WTC11 (cell line): ENCODE measurements at regions not wholly inside any gene's neighbourhood (a gene's known extent, or its start where the extent isn't known, plus 50 kb on each side); places are given as distances from the start of the nearest gene placed in this dataset.

Experiments
- ATAC-seq: fragments of 200-7000 bp; cut with Tn5 transposase; 2 replicates; pipeline ENCODE4 v1.10.0; 2021; ENCODE audit warnings: mild to moderate bottlenecking, moderate library complexity
- CTCF ChIA-PET: fragments of 300-600 bp; sonication (Branson Sonifier 250); formaldehyde crosslinking; loops from one replicate; lab custom pipeline; 2021; ENCODE audit warnings: antibody characterized with exemption; lab: Charles Lee
- POLR2A ChIA-PET: fragments of 350-600 bp; sonication (Branson Sonifier 250); formaldehyde crosslinking; loops from one replicate; lab custom pipeline; 2021; ENCODE audit warnings: antibody characterized with exemption; lab: Charles Lee
- DNase-seq: peaks from one replicate; pipeline ENCODE4 v3.0.0; 2021; ENCODE audit warnings: low spot score
- H3K27ac Mint-ChIP-seq: 2 replicates; pipeline ENCODE4 v1.8.0; 2021; ENCODE audit warnings: mixed read lengths
- H3K27me3 Mint-ChIP-seq: 2 replicates; pipeline ENCODE4 v1.8.0; 2021; ENCODE audit warnings: low read depth, mild to moderate bottlenecking, moderate library complexity, mixed read lengths
- H3K36me3 Mint-ChIP-seq: 2 replicates; pipeline ENCODE4 v1.8.0; 2021; ENCODE audit warnings: mixed read lengths
- H3K4me1 Mint-ChIP-seq: 2 replicates; pipeline ENCODE4 v1.8.0; 2022; ENCODE audit warnings: mixed read lengths
- H3K4me3 Mint-ChIP-seq: 2 replicates; pipeline ENCODE4 v1.8.0; 2021; ENCODE audit warnings: mild to moderate bottlenecking, moderate library complexity, mixed read lengths
- H3K9me3 Mint-ChIP-seq: 2 replicates; pipeline ENCODE4 v1.8.0; 2021; ENCODE audit warnings: mixed read lengths
- CREB1 ChIP-seq: sonication (generic); formaldehyde crosslinking; IDR thresholded peaks from 2 replicates; pipeline ENCODE4 v1.8.0; 2023; ENCODE audit warnings: mild to moderate bottlenecking, missing genetic modification reagents
- ELF4 ChIP-seq: sonication (generic); formaldehyde crosslinking; IDR thresholded peaks from 2 replicates; pipeline ENCODE4 v1.8.1; 2022; ENCODE audit warnings: low read depth, mild to moderate bottlenecking, moderate library complexity, missing genetic modification reagents
- EMX1 ChIP-seq: fragments of 250-450 bp; sonication (Bioruptor Pico); IDR thresholded peaks from 2 replicates; pipeline ENCODE4 v1.8.0; 2021; ENCODE audit warnings: mild to moderate bottlenecking
- FOXK1 ChIP-seq: sonication (generic); formaldehyde crosslinking; IDR thresholded peaks from 2 replicates; pipeline ENCODE4 v1.8.0; 2022; ENCODE audit warnings: mild to moderate bottlenecking, moderate library complexity, missing genetic modification reagents
- FOXP1 ChIP-seq: sonication (generic); formaldehyde crosslinking; IDR thresholded peaks from 2 replicates; pipeline ENCODE4 v1.8.0; 2022; ENCODE audit warnings: missing genetic modification reagents, mild to moderate bottlenecking, moderate library complexity, borderline replicate concordance
- HMGA2 ChIP-seq: fragments of 250-450 bp; sonication (Bioruptor Pico); IDR thresholded peaks from 2 replicates; pipeline ENCODE4 v1.4.0; 2021; ENCODE audit warnings: mild to moderate bottlenecking, moderate library complexity
- JAZF1 ChIP-seq: fragments of 250-450 bp; sonication (Bioruptor Pico); IDR thresholded peaks from 2 replicates; pipeline ENCODE4 v1.9.0; 2021; ENCODE audit warnings: moderate library complexity, mild to moderate bottlenecking, inconsistent platforms
- JUN ChIP-seq: sonication (generic); formaldehyde crosslinking; IDR thresholded peaks from 2 replicates; pipeline ENCODE4 v1.8.0; 2023; ENCODE audit warnings: mild to moderate bottlenecking, missing genetic modification reagents
- MXD4 ChIP-seq: fragments of 250-450 bp; sonication (Bioruptor Pico); IDR thresholded peaks from 2 replicates; pipeline ENCODE4 v1.8.0; 2021; ENCODE audit warnings: mild to moderate bottlenecking, moderate library complexity, borderline replicate concordance
- MYBL2 ChIP-seq: sonication (generic); formaldehyde crosslinking; IDR thresholded peaks from 2 replicates; pipeline ENCODE4 v1.8.1; 2023; ENCODE audit warnings: mild to moderate bottlenecking, moderate library complexity, missing genetic modification reagents
- NFYB ChIP-seq: sonication (generic); formaldehyde crosslinking; conservative IDR thresholded peaks from 2 replicates; pipeline ENCODE4 v1.8.0; 2022; ENCODE audit warnings: low read depth, missing genetic modification reagents
- OVOL2 ChIP-seq: fragments of 250-450 bp; sonication (Bioruptor Pico); IDR thresholded peaks from 2 replicates; pipeline ENCODE4 v1.9.0; 2021; ENCODE audit warnings: mild to moderate bottlenecking, borderline replicate concordance
- TEAD1 ChIP-seq: sonication (generic); formaldehyde crosslinking; IDR thresholded peaks from 2 replicates; pipeline ENCODE4 v1.8.0; 2022; ENCODE audit warnings: mild to moderate bottlenecking, missing genetic modification reagents
- ZBTB21 ChIP-seq: sonication (generic); formaldehyde crosslinking; IDR thresholded peaks from 2 replicates; pipeline ENCODE4 v1.8.1; 2023; ENCODE audit warnings: mild to moderate bottlenecking, missing genetic modification reagents, borderline replicate concordance
- ZNF138 ChIP-seq: sonication (generic); formaldehyde crosslinking; conservative IDR thresholded peaks from 2 replicates; pipeline ENCODE4 v1.8.1; 2022; ENCODE audit warnings: mild to moderate bottlenecking, moderate library complexity, missing genetic modification reagents
- ZNF219 ChIP-seq: sonication (generic); formaldehyde crosslinking; IDR thresholded peaks from 2 replicates; pipeline ENCODE4 v1.8.0; 2023; ENCODE audit warnings: missing genetic modification reagents, mild to moderate bottlenecking, borderline replicate concordance
- ZNF232 ChIP-seq: sonication (generic); formaldehyde crosslinking; IDR thresholded peaks from 2 replicates; pipeline ENCODE4 v1.8.0; 2022; ENCODE audit warnings: mild to moderate bottlenecking, missing genetic modification reagents
- ZNF416 ChIP-seq: fragments of 250-450 bp; sonication (Bioruptor Pico); IDR thresholded peaks from 2 replicates; pipeline ENCODE4 v1.9.0; 2021; ENCODE audit warnings: mild to moderate bottlenecking, inconsistent platforms
- ZNF671 ChIP-seq: fragments of 250-450 bp; sonication (Bioruptor Pico); IDR thresholded peaks from 2 replicates; pipeline ENCODE4 v1.8.0; 2021; ENCODE audit warnings: mild to moderate bottlenecking
- TF ChIP-seq, protein P1 (sequence below): sonication (generic); formaldehyde crosslinking; IDR thresholded peaks from 2 replicates; pipeline ENCODE4 v1.8.0; 2022; ENCODE audit warnings: mild to moderate bottlenecking, missing genetic modification reagents
- TF ChIP-seq, protein P2 (sequence below): sonication (generic); formaldehyde crosslinking; conservative IDR thresholded peaks from 2 replicates; pipeline ENCODE4 v1.8.1; 2023; ENCODE audit warnings: mild to moderate bottlenecking, low read depth, missing genetic modification reagents, moderate library complexity
- TF ChIP-seq, protein P3 (sequence below): sonication (generic); formaldehyde crosslinking; IDR thresholded peaks from 2 replicates; pipeline ENCODE4 v1.8.0; 2022; ENCODE audit warnings: mild to moderate bottlenecking, missing genetic modification reagents
- TF ChIP-seq, protein P4 (sequence below): fragments of 250-450 bp; sonication (Bioruptor Pico); IDR thresholded peaks from 2 replicates; pipeline ENCODE4 v2.1.2; 2022; ENCODE audit warnings: mild to moderate bottlenecking, moderate library complexity
- TF ChIP-seq, protein P5 (sequence below): sonication (generic); formaldehyde crosslinking; IDR thresholded peaks from 2 replicates; pipeline ENCODE4 v1.8.1; 2023; ENCODE audit warnings: mild to moderate bottlenecking, missing genetic modification reagents
- TF ChIP-seq, protein P6 (sequence below): sonication (generic); formaldehyde crosslinking; IDR thresholded peaks from 2 replicates; pipeline ENCODE4 v1.8.0; 2022; ENCODE audit warnings: mild to moderate bottlenecking, missing genetic modification reagents
- TF ChIP-seq, protein P7 (sequence below): sonication (generic); formaldehyde crosslinking; IDR thresholded peaks from 2 replicates; pipeline ENCODE4 v1.8.1; 2022; ENCODE audit warnings: mild to moderate bottlenecking, missing genetic modification reagents, moderate library complexity, borderline replicate concordance

DNA sequence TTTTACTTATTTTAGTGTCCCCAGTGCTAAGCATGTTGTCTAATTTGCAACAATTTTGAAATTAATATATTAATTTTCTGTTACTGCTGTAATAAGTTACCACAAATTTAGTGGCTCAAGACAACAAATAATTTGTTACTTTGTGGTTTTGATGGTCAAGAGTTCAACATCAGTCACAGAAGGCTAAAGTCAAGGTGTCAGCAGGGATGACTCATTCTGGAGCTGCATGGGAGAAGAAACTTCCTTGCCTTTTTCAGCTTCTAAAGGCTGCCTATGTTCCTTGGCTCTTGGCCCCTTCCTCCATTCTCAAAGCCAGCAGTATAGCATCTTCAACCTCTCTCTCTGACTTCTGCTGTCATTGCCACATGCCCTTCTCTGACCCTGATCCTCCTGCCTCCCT, 271.8 kb downstream of the HLX start:
- no peak for DNase-seq
- no peak for TF ChIP-seq HMGA2 (CRISPR knock-in tag)
- TF ChIP-seq ZNF138, result no peak
- TF ChIP-seq JAZF1 (CRISPR knock-in tag), result no peak
- TF ChIP-seq, protein P1, sequence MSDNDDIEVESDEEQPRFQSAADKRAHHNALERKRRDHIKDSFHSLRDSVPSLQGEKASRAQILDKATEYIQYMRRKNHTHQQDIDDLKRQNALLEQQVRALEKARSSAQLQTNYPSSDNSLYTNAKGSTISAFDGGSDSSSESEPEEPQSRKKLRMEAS (CRISPR knock-in tag), result no peak
- no peak for TF ChIP-seq TEAD1 (CRISPR knock-in tag)
- TF ChIP-seq, protein P2, sequence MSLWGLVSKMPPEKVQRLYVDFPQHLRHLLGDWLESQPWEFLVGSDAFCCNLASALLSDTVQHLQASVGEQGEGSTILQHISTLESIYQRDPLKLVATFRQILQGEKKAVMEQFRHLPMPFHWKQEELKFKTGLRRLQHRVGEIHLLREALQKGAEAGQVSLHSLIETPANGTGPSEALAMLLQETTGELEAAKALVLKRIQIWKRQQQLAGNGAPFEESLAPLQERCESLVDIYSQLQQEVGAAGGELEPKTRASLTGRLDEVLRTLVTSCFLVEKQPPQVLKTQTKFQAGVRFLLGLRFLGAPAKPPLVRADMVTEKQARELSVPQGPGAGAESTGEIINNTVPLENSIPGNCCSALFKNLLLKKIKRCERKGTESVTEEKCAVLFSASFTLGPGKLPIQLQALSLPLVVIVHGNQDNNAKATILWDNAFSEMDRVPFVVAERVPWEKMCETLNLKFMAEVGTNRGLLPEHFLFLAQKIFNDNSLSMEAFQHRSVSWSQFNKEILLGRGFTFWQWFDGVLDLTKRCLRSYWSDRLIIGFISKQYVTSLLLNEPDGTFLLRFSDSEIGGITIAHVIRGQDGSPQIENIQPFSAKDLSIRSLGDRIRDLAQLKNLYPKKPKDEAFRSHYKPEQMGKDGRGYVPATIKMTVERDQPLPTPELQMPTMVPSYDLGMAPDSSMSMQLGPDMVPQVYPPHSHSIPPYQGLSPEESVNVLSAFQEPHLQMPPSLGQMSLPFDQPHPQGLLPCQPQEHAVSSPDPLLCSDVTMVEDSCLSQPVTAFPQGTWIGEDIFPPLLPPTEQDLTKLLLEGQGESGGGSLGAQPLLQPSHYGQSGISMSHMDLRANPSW, result no peak
- no peak for TF ChIP-seq ELF4
- no peak for TF ChIP-seq EMX1 (CRISPR knock-in tag)
- no peak for TF ChIP-seq JUN (CRISPR knock-in tag)
- no peak for TF ChIP-seq FOXP1 (CRISPR knock-in tag)
- TF ChIP-seq MXD4 (CRISPR knock-in tag), result no peak
- TF ChIP-seq, protein P3, sequence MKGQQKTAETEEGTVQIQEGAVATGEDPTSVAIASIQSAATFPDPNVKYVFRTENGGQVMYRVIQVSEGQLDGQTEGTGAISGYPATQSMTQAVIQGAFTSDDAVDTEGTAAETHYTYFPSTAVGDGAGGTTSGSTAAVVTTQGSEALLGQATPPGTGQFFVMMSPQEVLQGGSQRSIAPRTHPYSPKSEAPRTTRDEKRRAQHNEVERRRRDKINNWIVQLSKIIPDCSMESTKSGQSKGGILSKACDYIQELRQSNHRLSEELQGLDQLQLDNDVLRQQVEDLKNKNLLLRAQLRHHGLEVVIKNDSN (CRISPR knock-in tag), result no peak
- TF ChIP-seq OVOL2 (CRISPR knock-in tag), result no peak
- no peak for TF ChIP-seq ZBTB21 (CRISPR knock-in tag)
- TF ChIP-seq ZNF671 (CRISPR knock-in tag), result no peak
- TF ChIP-seq ZNF416 (CRISPR knock-in tag), result no peak
- no peak for TF ChIP-seq CREB1 (CRISPR knock-in tag)
- TF ChIP-seq, protein P4, sequence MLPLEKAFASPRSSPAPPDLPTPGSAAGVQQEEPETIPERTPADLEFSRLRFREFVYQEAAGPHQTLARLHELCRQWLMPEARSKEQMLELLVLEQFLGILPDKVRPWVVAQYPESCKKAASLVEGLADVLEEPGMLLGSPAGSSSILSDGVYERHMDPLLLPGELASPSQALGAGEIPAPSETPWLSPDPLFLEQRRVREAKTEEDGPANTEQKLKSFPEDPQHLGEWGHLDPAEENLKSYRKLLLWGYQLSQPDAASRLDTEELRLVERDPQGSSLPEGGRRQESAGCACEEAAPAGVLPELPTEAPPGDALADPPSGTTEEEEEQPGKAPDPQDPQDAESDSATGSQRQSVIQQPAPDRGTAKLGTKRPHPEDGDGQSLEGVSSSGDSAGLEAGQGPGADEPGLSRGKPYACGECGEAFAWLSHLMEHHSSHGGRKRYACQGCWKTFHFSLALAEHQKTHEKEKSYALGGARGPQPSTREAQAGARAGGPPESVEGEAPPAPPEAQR, result no peak
- TF ChIP-seq MYBL2 (CRISPR knock-in tag), result no peak
- Mint-ChIP-seq H3K27me3 (no peaks in the 10 kb centered on the region), H3K27ac (no peak overlapping the region), H3K36me3 (no peaks in the 10 kb centered on the region), H3K9me3 (peaks cover 5% of the 10 kb centered on the region), H3K4me3 (no peak overlapping the region), H3K4me1 (no peaks in the 10 kb centered on the region)
- ChIA-PET POLR2A (no interaction called here), CTCF (no interaction called here)
- ATAC-seq, result no peak

DNA sequence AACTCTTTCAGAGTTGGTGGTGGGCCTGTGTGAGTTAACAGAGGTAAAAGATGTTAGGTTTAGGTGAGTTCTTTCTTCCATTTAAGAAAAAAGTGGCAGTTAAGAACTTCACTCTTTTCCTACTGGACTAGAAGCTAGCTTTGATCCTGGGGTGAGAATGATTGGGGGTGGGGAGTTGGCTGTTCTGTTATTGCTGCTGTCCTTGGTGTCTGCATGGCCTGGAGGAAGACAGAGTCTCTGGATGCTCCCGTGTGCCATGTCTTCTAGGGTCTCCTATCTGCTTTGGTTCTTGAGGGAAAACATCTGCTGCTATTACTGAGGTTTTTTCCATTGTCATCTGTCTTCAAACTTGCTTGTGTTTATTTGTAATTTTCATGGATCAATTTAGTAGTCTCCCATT, 275.7 kb downstream of the HLX start:
- ChIA-PET CTCF (interaction anchor here (0.8 kb wide), 1 partner anchor 9 kb away, joined by 3 read pairs; no protein-coding TSS in a partner anchor), POLR2A (no interaction called here)
- ATAC-seq (no peak), DNase-seq (no peak)
- Mint-ChIP-seq H3K9me3 (peaks cover 5% of the 10 kb centered on the region), H3K36me3 (no peaks in the 10 kb centered on the region), H3K4me1 (no peaks in the 10 kb centered on the region), H3K4me3 (no peak overlapping the region), H3K27me3 (no peaks in the 10 kb centered on the region), H3K27ac (no peak overlapping the region)
- no peak for TF ChIP-seq NFYB (CRISPR knock-in tag)
- TF ChIP-seq FOXK1 (CRISPR knock-in tag), result no peak
- TF ChIP-seq, protein P5, sequence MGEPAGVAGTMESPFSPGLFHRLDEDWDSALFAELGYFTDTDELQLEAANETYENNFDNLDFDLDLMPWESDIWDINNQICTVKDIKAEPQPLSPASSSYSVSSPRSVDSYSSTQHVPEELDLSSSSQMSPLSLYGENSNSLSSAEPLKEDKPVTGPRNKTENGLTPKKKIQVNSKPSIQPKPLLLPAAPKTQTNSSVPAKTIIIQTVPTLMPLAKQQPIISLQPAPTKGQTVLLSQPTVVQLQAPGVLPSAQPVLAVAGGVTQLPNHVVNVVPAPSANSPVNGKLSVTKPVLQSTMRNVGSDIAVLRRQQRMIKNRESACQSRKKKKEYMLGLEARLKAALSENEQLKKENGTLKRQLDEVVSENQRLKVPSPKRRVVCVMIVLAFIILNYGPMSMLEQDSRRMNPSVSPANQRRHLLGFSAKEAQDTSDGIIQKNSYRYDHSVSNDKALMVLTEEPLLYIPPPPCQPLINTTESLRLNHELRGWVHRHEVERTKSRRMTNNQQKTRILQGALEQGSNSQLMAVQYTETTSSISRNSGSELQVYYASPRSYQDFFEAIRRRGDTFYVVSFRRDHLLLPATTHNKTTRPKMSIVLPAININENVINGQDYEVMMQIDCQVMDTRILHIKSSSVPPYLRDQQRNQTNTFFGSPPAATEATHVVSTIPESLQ (CRISPR knock-in tag), result no peak
- TF ChIP-seq ZNF232, result no peak
- TF ChIP-seq, protein P6, sequence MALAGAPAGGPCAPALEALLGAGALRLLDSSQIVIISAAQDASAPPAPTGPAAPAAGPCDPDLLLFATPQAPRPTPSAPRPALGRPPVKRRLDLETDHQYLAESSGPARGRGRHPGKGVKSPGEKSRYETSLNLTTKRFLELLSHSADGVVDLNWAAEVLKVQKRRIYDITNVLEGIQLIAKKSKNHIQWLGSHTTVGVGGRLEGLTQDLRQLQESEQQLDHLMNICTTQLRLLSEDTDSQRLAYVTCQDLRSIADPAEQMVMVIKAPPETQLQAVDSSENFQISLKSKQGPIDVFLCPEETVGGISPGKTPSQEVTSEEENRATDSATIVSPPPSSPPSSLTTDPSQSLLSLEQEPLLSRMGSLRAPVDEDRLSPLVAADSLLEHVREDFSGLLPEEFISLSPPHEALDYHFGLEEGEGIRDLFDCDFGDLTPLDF (CRISPR knock-in tag), result no peak
- TF ChIP-seq, protein P7, sequence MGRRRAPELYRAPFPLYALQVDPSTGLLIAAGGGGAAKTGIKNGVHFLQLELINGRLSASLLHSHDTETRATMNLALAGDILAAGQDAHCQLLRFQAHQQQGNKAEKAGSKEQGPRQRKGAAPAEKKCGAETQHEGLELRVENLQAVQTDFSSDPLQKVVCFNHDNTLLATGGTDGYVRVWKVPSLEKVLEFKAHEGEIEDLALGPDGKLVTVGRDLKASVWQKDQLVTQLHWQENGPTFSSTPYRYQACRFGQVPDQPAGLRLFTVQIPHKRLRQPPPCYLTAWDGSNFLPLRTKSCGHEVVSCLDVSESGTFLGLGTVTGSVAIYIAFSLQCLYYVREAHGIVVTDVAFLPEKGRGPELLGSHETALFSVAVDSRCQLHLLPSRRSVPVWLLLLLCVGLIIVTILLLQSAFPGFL (CRISPR knock-in tag), result no peak
- no peak for TF ChIP-seq ZNF219 (CRISPR knock-in tag)
